ENCODE measurements at regions not wholly inside any gene's neighbourhood (a gene's known extent, or its start where the extent isn't known, plus 50 kb on each side); places are given as distances from the start of the nearest gene placed in this dataset.

- Mint-ChIP-seq H3K27me3 (ENCODE audit: insufficient read depth, low read depth) (no peaks in the 10 kb centered on the region), H3K4me1 (no peaks in the 10 kb centered on the region)
- no peak for TF ChIP-seq CTCF (IDR thresholded peaks at IDR 0.05)
- TF ChIP-seq EZH2phosphoT487 (IDR thresholded peaks at IDR 0.05) = no peak
- no peak for TF ChIP-seq EZH2 (IDR thresholded peaks at IDR 0.05)
Observed at GRCh38 chr2:189255711-189256110, 76.2 kb upstream of the COL5A2 start.

GRCh38 chr2:189258616-189259365 lies 79.2 kb upstream of the COL5A2 start:
- no peaks in the 10 kb centered on the region for H3K36me3 ChIP-seq
- TF ChIP-seq EZH2 (IDR thresholded peaks at IDR 0.05) (no peak), CTCF (IDR thresholded peaks at IDR 0.05) (no peak), EZH2phosphoT487 (IDR thresholded peaks at IDR 0.05) (no peak)
- H3F3A ChIP-seq (ENCODE audit: low read depth) = no peaks in the 10 kb centered on the region
- Mint-ChIP-seq H3K27ac (no peak overlapping the region), H3K4me3 (no peak overlapping the region), H3K27me3 (ENCODE audit: insufficient read depth, low read depth) (no peaks in the 10 kb centered on the region), H3K4me1 (no peaks in the 10 kb centered on the region), H3K9me3 (no peaks in the 10 kb centered on the region), H3K36me3 (no peaks in the 10 kb centered on the region)
- H3K79me2 ChIP-seq (ENCODE audit: low read depth) = no peaks in the 10 kb centered on the region
- no peaks in the 10 kb centered on the region for H3K9me3 ChIP-seq (ENCODE audit: low read depth)
- no peaks in the 10 kb centered on the region for H4K20me1 ChIP-seq (ENCODE audit: low read depth)
- H3K9ac ChIP-seq = no peak overlapping the region
- no peak for DNase-seq (ENCODE audit: low spot score)
- no peaks in the 10 kb centered on the region for H3K27me3 ChIP-seq
- no peaks in the 10 kb centered on the region for H3K4me1 ChIP-seq
- H3K27ac ChIP-seq = no peak overlapping the region
- no peak overlapping the region for H2AFZ ChIP-seq (replicated peaks)
- H3K4me2 ChIP-seq = no peak overlapping the region
- no peak overlapping the region for H3K4me3 ChIP-seq

More at GRCh38 chr2:189255711-189256110, 76.2 kb upstream of the COL5A2 start:
- Histone ChIP-seq H3F3A (ENCODE audit: low read depth) (no peaks in the 10 kb centered on the region), H3K27ac (no peak overlapping the region), H3K79me2 (ENCODE audit: low read depth) (no peaks in the 10 kb centered on the region), H3K36me3 (no peaks in the 10 kb centered on the region), H3K4me3 (no peak overlapping the region), H4K20me1 (ENCODE audit: low read depth) (no peaks in the 10 kb centered on the region), H3K9ac (no peak overlapping the region), H3K4me1 (no peaks in the 10 kb centered on the region), H3K9me3 (ENCODE audit: low read depth) (no peaks in the 10 kb centered on the region), H3K27me3 (no peaks in the 10 kb centered on the region), H3K4me2 (no peak overlapping the region), H2AFZ (replicated peaks) (no peak overlapping the region)
- Mint-ChIP-seq H3K4me3 (no peak overlapping the region), H3K9me3 (no peaks in the 10 kb centered on the region), H3K27ac (no peak overlapping the region), H3K36me3 (no peaks in the 10 kb centered on the region)
- no peak for DNase-seq (ENCODE audit: low spot score)

- no peak overlapping the region for H3K9ac ChIP-seq
- H3K9me3 ChIP-seq (ENCODE audit: low read depth) = no peaks in the 10 kb centered on the region
- no peaks in the 10 kb centered on the region for H3K27me3 ChIP-seq
- no peak overlapping the region for H3K27ac Mint-ChIP-seq
- no peak overlapping the region for H3K4me3 Mint-ChIP-seq
- no peaks in the 10 kb centered on the region for H3F3A ChIP-seq (ENCODE audit: low read depth)
- H3K9me3 Mint-ChIP-seq = no peaks in the 10 kb centered on the region
- H3K36me3 Mint-ChIP-seq = no peaks in the 10 kb centered on the region
- no peaks in the 10 kb centered on the region for H3K36me3 ChIP-seq
- no peaks in the 10 kb centered on the region for H3K4me1 ChIP-seq
- no peak overlapping the region for H3K4me2 ChIP-seq
- DNase-seq (ENCODE audit: low spot score) = no peak
- H3K4me3 ChIP-seq = no peak overlapping the region
- peak overlapping the region; percentile 29 for H2AFZ ChIP-seq (replicated peaks)
- H3K27ac ChIP-seq = no peak overlapping the region
- H4K20me1 ChIP-seq (ENCODE audit: low read depth) = no peaks in the 10 kb centered on the region
- no peaks in the 10 kb centered on the region for H3K27me3 Mint-ChIP-seq (ENCODE audit: insufficient read depth, low read depth)
- H3K79me2 ChIP-seq (ENCODE audit: low read depth) = no peaks in the 10 kb centered on the region
- TF ChIP-seq EZH2 (IDR thresholded peaks at IDR 0.05) (no peak), CTCF (IDR thresholded peaks at IDR 0.05) (no peak)
- no peaks in the 10 kb centered on the region for H3K4me1 Mint-ChIP-seq
Observed at GRCh38 chr2:189260361-189260814, 80.8 kb upstream of the COL5A2 start.
